Fibroblast of gingiva (primary cell): ENCODE measurements at regions not wholly inside any gene's neighbourhood (a gene's known extent, or its start where the extent isn't known, plus 50 kb on each side); places are given as distances from the start of the nearest gene placed in this dataset.

Experiments
- DNase-seq: peaks from one replicate; pipeline ENCODE4 v3.0.0-alpha.2; 2011; ENCODE audit warnings: low read depth

DNA sequence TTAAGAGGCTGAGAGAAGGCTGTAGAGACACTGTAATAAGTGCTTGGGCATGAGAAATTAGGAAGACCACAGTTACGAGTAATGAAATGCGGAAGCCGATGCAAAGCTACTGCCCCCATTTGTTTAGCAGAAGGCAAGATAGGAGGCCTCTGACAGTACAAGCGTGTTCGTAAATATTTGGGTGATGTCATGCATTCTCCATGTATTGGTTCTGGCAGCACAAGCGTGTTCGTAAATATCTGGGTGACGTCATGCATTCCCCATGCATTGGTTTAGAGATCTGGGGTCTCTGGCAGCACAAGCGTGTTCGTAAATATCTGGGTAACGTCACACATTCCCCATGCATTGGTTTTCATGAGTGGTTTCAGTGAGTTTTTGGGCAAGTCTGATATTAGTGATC, 661.5 kb upstream of the FRG1 start:
- no peak for DNase-seq

DNA sequence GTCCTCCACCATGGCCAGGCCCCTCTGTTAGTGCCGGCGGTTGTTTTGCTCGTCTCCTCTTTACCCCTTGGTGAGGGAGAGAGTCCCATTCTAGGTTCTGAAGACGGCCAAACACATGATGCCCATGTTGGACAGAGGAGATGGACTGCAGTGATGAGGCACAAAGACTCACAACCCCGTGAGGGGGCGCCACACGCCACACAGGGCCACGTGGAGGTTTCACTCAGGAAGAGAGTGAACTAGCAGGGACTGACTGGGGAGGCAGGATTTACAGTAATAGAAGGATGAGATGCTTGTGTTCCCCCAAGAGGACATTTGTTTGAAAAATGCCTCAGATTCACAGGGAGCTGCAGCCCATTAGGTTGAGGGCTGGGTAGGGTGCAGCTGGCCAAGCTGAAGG, 655.3 kb upstream of the FRG1 start:
- no peak for DNase-seq

DNA sequence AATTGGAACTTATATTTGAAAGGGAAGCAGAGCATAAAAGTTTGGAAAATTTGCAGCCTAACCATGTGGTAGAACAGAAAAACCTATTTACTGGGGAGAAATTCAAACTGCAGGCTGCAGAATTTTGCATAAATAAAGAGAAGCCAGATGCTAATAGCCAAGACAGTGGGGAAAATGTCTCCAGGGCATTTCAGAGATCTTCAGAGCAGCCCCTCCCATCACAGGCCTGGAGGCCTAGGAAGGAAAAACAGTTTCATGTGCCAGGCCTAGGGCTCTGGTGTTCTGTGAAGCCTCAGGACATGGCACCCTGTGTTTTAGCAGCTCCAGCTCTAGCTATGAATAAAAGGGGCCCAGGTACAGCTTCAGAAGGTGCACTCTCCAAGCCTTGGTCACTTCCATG, 648.7 kb upstream of the FRG1 start:
- DNase-seq: no peak

DNA sequence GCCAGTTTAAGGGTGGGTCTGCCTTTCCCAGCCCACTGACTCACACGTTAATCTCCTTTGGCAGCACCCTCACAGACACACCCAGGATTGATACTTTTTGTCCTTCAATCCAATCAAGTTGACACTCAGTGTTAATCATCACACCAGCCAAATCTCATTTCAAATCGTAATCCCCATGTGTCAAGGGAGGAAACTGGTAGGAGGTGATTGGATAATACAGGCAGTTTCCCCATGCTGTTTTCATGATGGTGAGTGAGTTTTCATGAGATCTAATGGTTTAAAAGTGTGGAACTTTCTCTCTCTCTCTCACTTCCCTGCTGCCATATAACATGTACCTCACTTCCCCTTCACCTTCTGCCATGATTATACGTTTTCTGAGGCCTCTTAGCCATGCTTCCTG, 647.2 kb upstream of the FRG1 start:
- DNase-seq: no peak

DNA sequence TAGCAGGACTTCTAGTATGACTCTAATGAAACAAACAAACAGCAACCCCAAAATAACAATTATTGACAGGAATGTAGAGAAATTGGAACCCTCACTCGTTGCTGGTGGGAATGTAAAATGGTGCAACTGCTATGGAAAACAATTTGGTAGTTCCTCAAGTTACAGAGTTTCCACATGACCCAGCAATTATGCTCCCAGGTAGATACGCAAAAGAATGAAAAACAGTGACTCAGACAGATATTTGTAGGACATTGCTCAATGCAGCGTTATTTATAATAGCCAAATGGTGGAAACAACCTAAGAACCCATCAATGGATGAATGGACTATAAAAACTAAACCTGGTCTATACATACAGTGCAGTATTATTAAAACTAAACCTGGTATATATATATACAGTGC, 646.1 kb upstream of the FRG1 start:
- DNase-seq: no peak

DNA sequence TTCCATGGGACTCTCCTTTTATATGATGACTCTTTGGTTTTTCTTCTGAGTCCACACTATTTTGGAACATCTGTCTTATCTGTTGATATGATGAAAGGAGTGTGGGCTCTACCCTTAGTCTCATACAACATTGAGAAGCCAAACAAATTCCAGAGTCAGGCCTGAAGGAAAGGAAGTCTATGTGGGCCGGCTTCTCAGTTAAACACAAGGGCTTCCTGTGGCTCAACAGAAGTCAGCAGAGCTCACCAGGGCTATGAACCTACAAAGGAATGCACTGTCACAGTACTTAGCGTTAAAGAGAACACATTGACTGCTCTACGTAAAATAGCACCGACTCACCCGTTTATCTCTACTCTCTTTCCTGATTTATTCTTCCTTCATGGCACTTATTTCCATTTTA, 641.0 kb upstream of the FRG1 start:
- DNase-seq: no peak

DNA sequence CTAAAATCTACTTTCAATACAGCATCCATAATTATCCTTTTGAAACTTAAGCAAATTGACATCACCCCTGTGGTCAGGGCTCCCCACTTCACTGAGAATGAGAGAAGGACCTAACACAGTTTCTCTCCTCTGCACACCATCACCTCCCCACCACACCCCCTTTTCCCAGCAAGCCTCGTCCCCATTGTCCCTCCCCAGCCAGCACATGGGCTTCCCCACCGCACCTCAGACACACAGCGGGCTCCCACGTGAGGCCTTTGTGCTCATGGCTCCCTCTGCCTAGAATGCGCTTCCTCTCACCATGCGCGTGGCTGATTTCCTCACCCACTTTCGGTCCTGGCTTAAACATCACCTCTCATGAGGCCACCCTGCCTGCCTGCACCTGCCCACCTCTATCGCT, 639.0 kb upstream of the FRG1 start:
- no peak for DNase-seq

DNA sequence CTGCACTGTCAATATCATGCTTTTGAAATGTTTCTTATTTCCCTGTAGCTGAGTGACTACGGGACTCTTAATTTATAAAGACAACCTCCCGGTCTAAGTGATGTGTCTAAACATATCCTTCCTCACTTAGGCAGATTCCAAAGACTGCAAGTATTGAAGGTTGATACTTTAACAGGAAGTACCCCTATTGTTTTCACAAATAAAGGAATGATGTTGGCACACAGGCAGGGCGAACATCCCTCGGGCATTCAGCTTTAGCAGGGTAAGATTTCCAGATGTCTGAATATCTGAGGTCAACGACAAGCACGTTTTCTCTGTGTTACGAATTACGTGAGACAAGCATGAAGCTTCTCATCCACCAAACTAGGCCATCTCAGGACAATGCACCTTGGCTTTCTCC, 638.0 kb upstream of the FRG1 start:
- DNase-seq: no peak

DNA sequence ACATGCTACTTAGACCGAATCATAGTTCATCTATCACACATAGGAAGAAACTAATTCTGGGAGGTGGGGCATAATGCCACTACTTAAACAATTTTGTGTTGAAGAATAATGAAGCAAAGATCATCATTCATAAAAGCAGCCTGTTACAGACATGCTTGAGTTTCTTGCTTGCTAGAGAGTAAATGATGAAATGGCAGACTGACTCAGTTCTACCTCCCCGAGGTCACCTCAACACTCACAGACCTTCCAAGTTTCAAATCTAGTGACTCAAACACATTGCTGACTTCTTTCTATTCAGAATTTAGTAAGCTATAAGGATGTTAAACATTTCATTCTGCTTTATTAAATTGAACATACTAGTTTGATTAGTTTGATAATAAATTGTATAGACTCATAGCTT, 636.5 kb upstream of the FRG1 start:
- no peak for DNase-seq

DNA sequence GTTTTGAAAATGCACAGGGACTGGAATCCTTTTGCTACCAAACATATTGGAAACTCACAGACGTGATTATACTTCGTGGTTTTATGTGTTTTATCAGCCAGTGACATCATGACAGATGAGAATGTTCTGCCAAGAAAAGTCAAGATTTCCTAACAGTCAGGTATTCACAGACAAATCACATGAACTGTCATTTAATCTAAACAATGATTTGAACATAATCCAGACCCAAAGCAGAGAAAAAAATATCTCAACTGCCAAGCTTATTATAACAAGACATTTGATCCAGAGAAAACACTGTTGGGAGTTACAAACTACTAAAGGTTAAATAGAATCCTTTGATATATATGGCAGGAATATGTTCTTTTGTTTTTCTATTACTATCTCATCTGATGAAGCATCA, 635.9 kb upstream of the FRG1 start:
- DNase-seq: no peak

DNA sequence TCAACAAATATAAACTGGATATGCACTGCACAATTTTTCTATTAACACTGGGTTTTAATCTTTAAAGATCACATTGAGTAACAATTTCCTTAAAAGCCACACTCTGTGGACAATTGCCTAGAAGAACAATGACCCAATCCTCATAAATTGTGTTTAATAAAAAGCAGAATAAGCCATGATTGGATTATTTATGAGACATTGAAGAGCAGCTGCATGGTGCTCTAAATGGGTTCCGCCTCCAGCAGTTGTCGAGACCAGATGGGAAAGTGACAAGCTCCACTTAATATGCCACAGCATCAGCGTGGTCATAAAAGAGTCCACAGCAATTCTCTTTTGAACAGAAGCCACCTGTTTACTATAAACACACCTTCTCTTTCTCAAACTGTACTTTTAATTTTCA, 635.2 kb upstream of the FRG1 start:
- DNase-seq: no peak

DNA sequence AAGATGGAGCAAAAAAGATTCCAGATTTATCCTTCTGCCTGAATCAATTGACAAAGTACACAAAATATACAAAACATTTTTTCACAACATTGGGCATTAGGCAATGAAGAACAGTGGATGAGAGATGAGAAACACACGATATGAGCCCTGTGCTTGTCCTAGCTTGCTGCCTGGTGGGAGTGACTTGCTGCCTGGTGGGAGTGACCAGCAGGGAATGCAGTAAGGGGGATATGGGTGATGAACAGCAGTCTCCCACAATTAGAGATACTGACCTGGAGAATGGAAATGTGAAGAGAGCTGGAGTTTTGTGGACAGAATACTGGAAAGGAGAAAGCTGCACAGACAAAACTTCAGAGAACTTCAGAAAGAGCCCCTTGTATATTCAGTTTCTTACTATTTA, 629.4 kb upstream of the FRG1 start:
- no peak for DNase-seq

DNA sequence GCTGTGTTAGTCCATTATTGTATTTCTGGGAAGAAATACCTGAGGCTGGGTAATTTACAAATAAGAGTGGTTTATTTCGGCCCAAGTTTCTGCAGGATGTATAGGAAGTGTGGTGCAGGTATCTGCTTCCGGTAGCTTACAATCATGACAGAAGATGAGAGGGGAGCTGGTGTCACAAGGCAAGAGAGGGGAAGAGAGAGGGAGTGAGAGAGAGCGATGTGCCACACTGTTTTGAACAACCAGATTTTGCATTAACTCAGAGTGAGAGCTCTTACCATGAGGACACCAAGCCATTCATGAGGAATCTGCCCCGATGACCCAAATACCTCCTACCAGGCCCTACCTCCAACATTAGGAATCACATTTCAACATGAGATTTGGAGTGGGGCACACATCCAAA, 627.6 kb upstream of the FRG1 start:
- DNase-seq: no peak

DNA sequence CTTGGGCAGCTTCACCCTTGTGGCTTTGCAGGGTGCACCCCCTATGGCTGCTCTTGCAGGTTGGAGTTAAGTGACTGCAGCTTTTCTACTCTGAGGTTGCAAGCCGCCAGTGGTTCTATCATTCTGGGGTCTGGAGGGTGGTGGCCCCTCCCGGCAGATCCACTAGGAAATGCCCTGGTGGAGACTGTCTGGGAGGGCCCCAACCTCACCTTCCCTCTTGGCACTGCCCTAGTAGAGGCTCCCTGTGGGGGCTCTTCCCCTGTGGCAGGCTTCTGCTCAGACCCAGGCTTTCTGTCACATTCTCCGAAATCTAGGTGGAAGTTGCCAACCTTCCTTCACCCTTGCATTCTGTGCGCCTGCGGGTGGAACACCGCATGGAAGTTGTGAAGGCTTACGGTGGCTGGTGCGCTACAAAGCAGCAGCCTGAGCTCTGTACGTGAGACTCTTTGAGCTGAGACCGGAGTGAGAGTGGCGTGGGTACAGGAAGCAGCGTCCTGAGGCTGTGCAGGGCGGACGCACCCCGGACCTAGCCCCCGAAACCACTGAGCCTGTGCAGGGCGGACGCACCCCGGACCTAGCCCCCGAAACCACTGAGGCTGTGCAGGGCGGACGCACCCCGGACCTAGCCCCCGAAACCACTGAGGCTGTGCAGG, 626.7 kb upstream of the FRG1 start:
- DNase-seq: no peak

DNA sequence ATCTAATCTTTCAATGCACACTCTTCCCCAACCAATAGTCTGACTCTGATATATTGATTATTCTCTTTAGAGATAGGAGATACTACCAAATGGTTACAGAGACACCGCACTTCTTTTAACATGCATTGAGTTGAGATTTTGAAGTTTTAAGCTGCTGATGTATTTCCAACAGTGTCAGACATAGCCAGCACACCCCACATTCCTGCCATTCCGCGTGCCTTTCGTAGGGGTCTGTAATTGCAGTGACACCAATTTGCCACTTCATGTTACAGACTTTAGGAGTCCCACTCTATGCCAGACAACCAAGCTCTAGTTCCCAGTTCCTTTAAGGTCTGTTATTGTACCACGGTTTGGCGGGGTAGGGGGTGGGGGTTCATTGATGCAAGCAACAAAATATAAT, 618.2 kb upstream of the FRG1 start:
- DNase-seq: no peak

DNA sequence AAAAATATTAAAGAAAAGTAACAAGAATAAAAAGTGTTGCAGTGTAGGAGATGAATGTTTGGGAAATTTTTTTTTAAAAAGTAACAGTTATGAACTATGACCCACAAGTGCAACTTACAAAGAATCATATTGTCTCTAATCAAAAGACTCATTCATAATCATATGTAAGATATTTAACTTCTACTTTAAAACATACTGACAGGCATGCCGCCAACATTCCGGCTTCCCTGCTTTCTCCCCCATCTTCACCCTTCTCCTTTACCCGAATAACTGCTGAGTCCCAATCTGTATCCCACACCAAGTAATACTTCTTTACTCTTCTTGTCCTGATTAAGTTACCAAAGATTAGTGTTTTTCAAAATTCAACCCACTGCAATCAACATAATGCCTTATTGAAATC, 598.8 kb upstream of the FRG1 start:
- no peak for DNase-seq

DNA sequence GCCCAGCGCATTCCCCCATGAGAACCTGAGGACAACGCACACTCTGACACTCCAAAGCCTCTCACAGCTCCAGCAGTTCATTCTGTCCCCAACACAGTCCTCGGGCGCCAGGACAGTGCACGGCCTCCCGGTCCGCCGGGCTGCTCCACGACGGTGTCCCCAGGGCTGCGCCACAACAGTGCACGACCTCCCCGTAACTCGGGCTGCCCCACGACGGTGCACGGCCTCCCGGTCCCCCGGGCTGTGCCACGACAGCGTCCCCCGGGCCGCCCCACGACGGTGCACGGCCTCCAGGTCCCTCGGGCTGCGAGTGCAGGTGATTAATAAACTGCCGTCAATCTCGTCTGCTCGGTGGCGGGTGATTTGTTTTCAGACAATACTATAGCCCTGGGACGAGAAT, 585.1 kb upstream of the FRG1 start:
- no peak for DNase-seq

DNA sequence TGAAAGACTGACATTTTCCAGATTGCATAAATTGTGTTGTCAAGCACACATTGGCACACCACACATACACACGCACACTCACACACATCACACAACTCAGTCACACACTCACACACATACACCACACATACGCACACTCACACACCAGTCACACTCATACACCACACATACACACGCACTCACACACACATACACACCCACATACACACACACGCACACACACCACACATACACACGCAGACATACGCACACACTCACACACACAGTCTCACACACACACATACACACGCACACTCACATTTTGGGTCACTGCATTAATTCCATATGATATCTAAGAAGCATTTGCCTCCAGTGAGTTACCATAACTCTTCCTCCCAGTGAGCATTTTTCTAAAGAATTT, 578.3 kb upstream of the FRG1 start:
- no peak for DNase-seq

DNA sequence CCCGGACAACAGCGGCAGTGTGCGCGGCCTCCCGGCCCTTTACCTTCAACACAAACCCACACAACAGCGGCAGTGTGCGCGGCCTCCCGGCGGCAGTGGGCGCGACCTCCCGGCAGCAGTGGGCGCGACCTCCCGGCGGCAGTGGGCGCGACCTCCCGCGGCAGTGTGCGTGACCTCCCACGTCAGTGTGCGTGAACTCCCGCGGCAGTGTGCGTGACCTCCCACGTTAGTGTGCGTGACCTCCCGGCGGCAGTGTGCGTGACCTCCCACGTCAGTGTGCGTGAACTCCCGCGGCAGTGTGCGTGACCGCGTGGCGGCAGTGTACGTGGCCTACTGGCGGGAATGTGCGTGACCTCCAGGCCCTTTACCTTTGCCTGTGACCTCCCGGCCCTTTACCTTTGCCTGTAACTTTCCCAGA, 576.6 kb upstream of the FRG1 start:
- no peak for DNase-seq

DNA sequence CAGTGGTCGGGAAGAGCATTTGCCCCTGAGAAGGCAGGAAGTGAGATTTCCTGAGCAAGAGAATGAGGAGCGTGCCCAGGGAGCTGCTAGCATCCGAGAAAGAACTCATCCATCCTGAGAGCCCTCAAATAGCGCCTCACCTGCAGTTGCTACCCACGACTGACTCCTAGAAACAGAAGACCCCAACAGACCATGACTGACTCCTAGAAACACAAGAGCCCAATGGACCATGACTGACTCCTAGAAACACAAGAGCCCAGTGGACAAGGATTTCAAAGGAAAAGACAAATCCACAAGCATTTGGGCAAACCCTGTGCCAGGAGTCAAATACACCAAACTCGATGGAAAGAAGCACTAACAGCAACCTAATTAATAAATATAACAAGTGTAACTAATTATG, 575.2 kb upstream of the FRG1 start:
- DNase-seq: no peak

DNA sequence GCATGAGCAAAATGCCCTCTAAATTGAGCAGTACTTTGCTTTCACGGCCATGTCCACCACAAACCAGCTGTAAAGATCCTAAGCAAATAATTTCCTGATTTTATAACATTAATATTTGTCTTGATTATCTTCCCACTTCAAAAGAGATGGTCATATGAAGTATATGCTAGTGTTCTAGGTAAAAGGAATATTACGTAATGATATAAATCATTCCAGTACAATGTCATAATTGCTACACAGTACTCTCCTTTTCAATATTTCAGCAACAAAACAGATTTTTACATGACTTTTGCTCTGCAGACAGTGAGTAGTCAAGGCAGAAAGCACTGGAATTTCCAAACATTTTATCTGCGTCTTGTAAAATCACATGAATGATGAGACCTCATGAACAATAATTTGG, 572.8 kb upstream of the FRG1 start:
- DNase-seq: no peak

DNA sequence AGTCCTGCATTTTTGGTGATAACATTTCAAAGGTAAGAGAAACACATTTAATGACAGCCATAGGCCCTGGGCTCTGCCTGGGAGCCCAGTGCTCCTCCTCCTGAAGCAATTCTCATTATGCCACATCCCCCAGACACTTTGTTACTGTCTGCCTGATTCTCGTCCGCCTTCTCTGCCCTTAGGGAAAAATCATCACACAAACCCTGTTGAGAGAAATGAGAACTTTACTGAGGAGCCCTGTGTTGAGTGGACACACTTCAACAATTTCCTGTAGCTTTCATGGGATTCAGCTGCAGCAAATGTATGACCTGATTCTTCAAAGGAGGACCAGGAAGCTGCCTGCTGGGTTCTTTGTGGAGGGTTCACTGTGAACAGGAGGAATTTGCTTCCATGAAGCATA, 566.5 kb upstream of the FRG1 start:
- no peak for DNase-seq

DNA sequence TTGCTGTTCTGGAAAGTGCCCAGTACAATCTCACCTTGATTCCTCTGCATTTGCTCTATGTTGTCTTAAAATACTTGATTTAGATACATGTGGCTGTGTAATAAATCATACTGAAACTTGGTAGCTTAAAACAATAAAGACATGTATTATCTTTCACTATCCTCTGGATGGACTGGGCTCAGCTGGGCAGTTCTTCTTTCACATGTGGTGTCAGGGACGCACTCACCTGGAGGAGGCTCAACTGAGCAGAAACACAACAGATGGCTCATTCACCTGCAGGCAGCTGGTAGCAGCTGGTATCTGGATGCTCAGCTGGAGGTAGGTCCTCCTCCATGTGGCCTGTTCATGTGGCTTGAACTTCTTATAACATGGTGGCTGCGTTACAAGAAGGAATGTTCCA, 563.8 kb upstream of the FRG1 start:
- no peak for DNase-seq

DNA sequence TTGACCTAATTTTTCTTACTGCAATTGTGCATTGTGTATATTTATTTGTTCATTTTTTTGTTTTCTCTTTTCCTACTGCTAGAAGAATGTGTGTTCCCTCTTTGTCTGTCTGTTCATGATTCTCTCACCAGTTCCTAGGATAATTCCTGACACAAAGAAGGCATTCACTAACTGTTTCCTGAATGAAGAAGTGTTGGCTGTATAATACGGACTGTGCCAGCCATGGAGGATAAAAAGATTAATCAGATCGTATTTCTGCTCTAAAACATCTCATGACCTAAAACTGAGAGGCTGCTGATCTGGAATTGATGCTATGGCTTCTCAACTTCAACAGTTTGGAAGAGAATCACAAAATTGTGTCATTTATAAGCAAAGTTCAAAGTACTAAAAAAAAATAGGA, 563.1 kb upstream of the FRG1 start:
- no peak for DNase-seq

DNA sequence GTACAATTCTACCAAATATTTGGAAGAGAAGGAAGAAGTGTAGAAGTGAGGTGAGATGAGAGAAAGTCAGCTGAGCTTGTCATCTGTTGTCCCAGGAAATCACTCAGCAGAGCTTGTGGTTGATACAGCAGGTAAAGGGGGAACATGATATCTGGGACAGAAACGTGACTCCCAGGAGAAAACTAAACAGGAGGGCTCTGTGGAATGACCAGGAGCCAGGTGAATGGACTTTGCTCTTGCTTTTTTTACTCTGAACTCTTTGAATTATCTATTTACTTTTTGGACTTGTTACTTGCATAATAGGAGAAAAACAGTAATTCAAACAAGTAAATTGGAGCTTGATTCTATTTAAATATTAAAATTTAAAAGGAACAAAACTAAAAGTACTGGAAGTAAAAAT, 555.6 kb upstream of the FRG1 start:
- no peak for DNase-seq
